ENCODE measurements at regions not wholly inside any gene's neighbourhood (a gene's known extent, or its start where the extent isn't known, plus 50 kb on each side); places are given as distances from the start of the nearest gene placed in this dataset.

DNA sequence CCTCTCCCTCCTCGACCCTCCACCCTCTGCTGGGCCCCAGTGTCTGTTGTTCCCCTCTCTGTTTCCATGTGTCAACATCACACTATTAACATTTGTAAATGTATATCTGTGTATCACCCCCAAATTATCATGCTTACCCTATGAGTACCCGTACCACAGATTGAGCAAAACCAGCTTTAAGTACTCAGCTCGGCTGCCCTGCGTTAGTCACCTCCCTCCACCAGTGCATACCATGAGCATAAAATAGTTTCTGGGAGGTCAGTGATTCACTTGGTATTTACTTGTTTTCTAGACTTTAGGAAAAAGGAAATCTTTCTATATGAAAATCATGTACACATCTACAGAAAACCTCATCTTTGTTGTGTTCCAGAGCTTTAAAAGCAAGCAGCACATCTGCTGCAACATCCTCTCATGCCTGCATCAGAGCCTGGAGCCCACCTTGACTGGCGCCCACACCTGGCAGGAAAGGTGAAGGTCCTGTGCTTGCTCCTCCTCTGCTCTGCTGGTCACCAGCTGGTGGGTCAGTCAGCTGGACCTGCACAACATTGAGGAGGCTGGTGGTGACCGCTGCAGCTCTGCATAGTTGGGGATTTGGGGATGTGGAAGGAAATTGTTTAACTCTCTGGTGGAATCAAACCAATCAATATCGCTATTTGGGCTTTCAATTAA is 214.4 kb upstream of the KLF3 start:
- in situ Hi-C loops (cut with MboI; ENCODE audit: low pct_ligation_motif_present in 1 of 4, low pct_unique_long_range_greater_than_20kb in 1 of 4, low sequenced_read_pairs in 3 of 4) (no loop called here), intact Hi-C loops (cut with DNase I; ENCODE audit: low total_unique reads) (no loop called here)
- TF ChIP-seq, protein P1, sequence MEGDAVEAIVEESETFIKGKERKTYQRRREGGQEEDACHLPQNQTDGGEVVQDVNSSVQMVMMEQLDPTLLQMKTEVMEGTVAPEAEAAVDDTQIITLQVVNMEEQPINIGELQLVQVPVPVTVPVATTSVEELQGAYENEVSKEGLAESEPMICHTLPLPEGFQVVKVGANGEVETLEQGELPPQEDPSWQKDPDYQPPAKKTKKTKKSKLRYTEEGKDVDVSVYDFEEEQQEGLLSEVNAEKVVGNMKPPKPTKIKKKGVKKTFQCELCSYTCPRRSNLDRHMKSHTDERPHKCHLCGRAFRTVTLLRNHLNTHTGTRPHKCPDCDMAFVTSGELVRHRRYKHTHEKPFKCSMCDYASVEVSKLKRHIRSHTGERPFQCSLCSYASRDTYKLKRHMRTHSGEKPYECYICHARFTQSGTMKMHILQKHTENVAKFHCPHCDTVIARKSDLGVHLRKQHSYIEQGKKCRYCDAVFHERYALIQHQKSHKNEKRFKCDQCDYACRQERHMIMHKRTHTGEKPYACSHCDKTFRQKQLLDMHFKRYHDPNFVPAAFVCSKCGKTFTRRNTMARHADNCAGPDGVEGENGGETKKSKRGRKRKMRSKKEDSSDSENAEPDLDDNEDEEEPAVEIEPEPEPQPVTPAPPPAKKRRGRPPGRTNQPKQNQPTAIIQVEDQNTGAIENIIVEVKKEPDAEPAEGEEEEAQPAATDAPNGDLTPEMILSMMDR (IDR thresholded peaks at IDR 0.05), result peak in 1 of 5 experiments; percentile 30
- TF ChIP-seq EP300 (IDR thresholded peaks at IDR 0.05; ENCODE audit: low read depth) (no peak), POLR2AphosphoS5 (IDR thresholded peaks at IDR 0.05) (no peak)
- no peak overlapping the region for H3K4me3 ChIP-seq
- DNase-seq, result no peak
- H3K27me3 ChIP-seq, result no peaks in the 10 kb centered on the region
- 30 to 57% methylated on average over 2 to 7 of the region's 7 CpGs for WGBS, 2 donors (ENCODE audit: low coverage in 1 of 2)
- peak overlapping the region; percentile 65 to 81 (median 79) for H3K27ac ChIP-seq
- H3K4me1 ChIP-seq, result peaks cover 0 to 20% (median 4%) of the 10 kb centered on the region in 4 donors
- H3K36me3 ChIP-seq, result no peaks in the 10 kb centered on the region
- H3K9me3 ChIP-seq, result no peaks in the 10 kb centered on the region

GRCh38 chr4:38452009-38452408 is 212.0 kb upstream of the KLF3 start:
- no peaks in the 10 kb centered on the region for H3K9me3 ChIP-seq
- intact Hi-C loops (cut with DNase I; ENCODE audit: low total_unique reads) (no loop called here), in situ Hi-C loops (cut with MboI; ENCODE audit: low pct_ligation_motif_present in 1 of 4, low pct_unique_long_range_greater_than_20kb in 1 of 4, low sequenced_read_pairs in 3 of 4) (no loop called here)
- no peaks in the 10 kb centered on the region for H3K36me3 ChIP-seq
- no peak for TF ChIP-seq POLR2A (IDR thresholded peaks at IDR 0.05)
- TF ChIP-seq, protein P1 (IDR thresholded peaks at IDR 0.05), result no peak
- no peak for TF ChIP-seq EP300 (IDR thresholded peaks at IDR 0.05; ENCODE audit: low read depth)
- no peak for DNase-seq
- H3K27me3 ChIP-seq, result no peaks in the 10 kb centered on the region
- no peak overlapping the region for H3K27ac ChIP-seq
- peaks cover 0 to 27% (median 6%) of the 10 kb centered on the region in 4 donors for H3K4me1 ChIP-seq
- no peak overlapping the region for H3K4me3 ChIP-seq

GRCh38 chr4:38452542-38452941 is 211.5 kb upstream of the KLF3 start:
- TF ChIP-seq POLR2AphosphoS5 (IDR thresholded peaks at IDR 0.05), result no peak
- no peak for TF ChIP-seq POLR2A (IDR thresholded peaks at IDR 0.05)
- TF ChIP-seq, protein P1 (IDR thresholded peaks at IDR 0.05), result no peak
- no peak for TF ChIP-seq EP300 (IDR thresholded peaks at IDR 0.05; ENCODE audit: low read depth)
- Histone ChIP-seq H3K27ac (no peak overlapping the region), H3K27me3 (no peaks in the 10 kb centered on the region), H3K4me3 (no peak overlapping the region), H3K36me3 (no peaks in the 10 kb centered on the region), H3K9me3 (no peaks in the 10 kb centered on the region), H3K4me1 (peaks cover 0 to 27% (median 6%) of the 10 kb centered on the region in 4 donors)
- no peak for DNase-seq
- intact Hi-C loops (cut with DNase I; ENCODE audit: low total_unique reads) (no loop called here), in situ Hi-C loops (cut with MboI; ENCODE audit: low pct_ligation_motif_present in 1 of 4, low pct_unique_long_range_greater_than_20kb in 1 of 4, low sequenced_read_pairs in 3 of 4) (no loop called here)
- WGBS, 2 donors (ENCODE audit: low coverage in 1 of 2), result 73 to 88% methylated on average over 1 to 3 of the region's 3 CpGs

DNA sequence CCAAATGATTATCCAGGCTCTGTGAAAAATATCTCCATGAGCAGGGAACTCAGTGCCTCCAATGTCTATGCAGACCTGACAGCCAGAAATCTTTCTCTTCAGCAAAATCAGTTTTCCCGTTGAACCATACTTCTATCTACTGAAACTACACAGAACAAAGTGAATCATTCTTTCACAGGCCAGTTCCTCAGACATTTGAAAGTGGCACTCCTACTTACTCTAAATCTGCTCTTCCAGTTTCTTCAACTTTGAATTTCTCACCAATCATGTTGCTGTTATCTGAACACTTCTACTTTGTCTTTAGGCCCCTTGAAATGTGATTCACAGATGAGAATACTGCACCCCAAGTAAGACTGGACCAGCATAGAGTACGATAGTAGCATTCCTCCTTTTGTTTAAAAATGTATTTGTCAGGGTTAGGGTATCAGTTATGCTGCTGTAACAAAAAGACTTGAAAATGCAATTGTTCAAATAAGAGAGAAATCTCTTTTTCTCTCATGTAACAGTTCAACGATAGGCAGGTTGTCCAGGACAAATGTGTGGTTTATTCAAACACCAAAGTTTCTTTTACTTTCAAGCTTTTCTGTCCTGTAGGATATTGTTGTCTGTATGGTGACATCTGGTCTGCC is 210.6 kb upstream of the KLF3 start:
- Histone ChIP-seq H3K9me3 (no peaks in the 10 kb centered on the region), H3K4me1 (peaks cover 0 to 27% (median 6%) of the 10 kb centered on the region in 4 donors), H3K27ac (no peak overlapping the region), H3K36me3 (no peaks in the 10 kb centered on the region), H3K27me3 (no peaks in the 10 kb centered on the region), H3K4me3 (no peak overlapping the region)
- no peak for DNase-seq
- WGBS, 2 donors (ENCODE audit: low coverage in 1 of 2), result 81 to 89% methylated on average over 3 of the region's 3 CpGs
- TF ChIP-seq, protein P1 (IDR thresholded peaks at IDR 0.05), result no peak
- TF ChIP-seq POLR2A (IDR thresholded peaks at IDR 0.05), result no peak
- no peak for TF ChIP-seq POLR2AphosphoS5 (IDR thresholded peaks at IDR 0.05)
- no peak for TF ChIP-seq EP300 (IDR thresholded peaks at IDR 0.05; ENCODE audit: low read depth)
- in situ Hi-C loops (cut with MboI; ENCODE audit: low pct_ligation_motif_present in 1 of 4, low pct_unique_long_range_greater_than_20kb in 1 of 4, low sequenced_read_pairs in 3 of 4) (no loop called here), intact Hi-C loops (cut with DNase I; ENCODE audit: low total_unique reads) (no loop called here)
